MM.1S (cell line): ENCODE measurements at regions not wholly inside any gene's neighbourhood (a gene's known extent, or its start where the extent isn't known, plus 50 kb on each side); places are given as distances from the start of the nearest gene placed in this dataset.

Experiments used
- EZH2phosphoT487 ChIP-seq: fragments of 300-600 bp; sonication (generic); IDR thresholded peaks from 2 replicates; pipeline ENCODE4 v1.6.1; 2018; ENCODE audit warnings: antibody characterized with exemption, low read length
- TF ChIP-seq, protein P1 (sequence below): fragments of 300-600 bp; sonication (generic); IDR thresholded peaks from 2 replicates; pipeline ENCODE4 v1.5.1; 2016; ENCODE audit warnings: antibody characterized with exemption, low read length, mixed read lengths

- TF ChIP-seq, protein P1, sequence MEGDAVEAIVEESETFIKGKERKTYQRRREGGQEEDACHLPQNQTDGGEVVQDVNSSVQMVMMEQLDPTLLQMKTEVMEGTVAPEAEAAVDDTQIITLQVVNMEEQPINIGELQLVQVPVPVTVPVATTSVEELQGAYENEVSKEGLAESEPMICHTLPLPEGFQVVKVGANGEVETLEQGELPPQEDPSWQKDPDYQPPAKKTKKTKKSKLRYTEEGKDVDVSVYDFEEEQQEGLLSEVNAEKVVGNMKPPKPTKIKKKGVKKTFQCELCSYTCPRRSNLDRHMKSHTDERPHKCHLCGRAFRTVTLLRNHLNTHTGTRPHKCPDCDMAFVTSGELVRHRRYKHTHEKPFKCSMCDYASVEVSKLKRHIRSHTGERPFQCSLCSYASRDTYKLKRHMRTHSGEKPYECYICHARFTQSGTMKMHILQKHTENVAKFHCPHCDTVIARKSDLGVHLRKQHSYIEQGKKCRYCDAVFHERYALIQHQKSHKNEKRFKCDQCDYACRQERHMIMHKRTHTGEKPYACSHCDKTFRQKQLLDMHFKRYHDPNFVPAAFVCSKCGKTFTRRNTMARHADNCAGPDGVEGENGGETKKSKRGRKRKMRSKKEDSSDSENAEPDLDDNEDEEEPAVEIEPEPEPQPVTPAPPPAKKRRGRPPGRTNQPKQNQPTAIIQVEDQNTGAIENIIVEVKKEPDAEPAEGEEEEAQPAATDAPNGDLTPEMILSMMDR, result no peak
- TF ChIP-seq EZH2phosphoT487, result no peak
Observed at GRCh38 chr9:86599561-86599960, 245.4 kb upstream of the TUT7 start.
